SU-DHL-6 (cell line): ENCODE measurements at regions not wholly inside any gene's neighbourhood (a gene's known extent, or its start where the extent isn't known, plus 50 kb on each side); places are given as distances from the start of the nearest gene placed in this dataset.
A peak's percentile ranks its signal among the peaks of the same experiment; 100 is the strongest.

Experiments
- H2AFZ ChIP-seq: fragments of 200-600 bp; sonication (generic); 2 replicates; pipeline ENCODE4 v1.6.1; 2014; ENCODE audit warnings: low read depth, mild to moderate bottlenecking, moderate library complexity, mixed read lengths, antibody characterized with exemption, low read length; ENCODE audit not compliant: severe bottlenecking
- H3F3A ChIP-seq: fragments of 200-600 bp; shearing (Covaris generic); 2 replicates; pipeline ENCODE4 v1.6.0; 2016; ENCODE audit warnings: antibody characterized with exemption, mild to moderate bottlenecking; ENCODE audit not compliant: insufficient read depth
- H3K27ac ChIP-seq: fragments of 200-600 bp; sonication (generic); 2 replicates; pipeline ENCODE4 v1.5.1; 2016; ENCODE audit warnings: low read depth, mild to moderate bottlenecking, low read length, moderate library complexity, mixed read lengths
- H3K27me3 ChIP-seq: fragments of 200-600 bp; sonication (generic), shearing (Covaris generic); 2 replicates; pipeline ENCODE4 v1.6.0; 2014; ENCODE audit warnings: mild to moderate bottlenecking, low read length
- H3K36me3 ChIP-seq: fragments of 200-600 bp; sonication (generic); 2 replicates; pipeline ENCODE4 v1.6.1; 2014; ENCODE audit warnings: mild to moderate bottlenecking, low read length, mixed read lengths
- H3K4me2 ChIP-seq: fragments of 300-600, 200-600 bp; shearing (Covaris generic), sonication (generic); 2 replicates; pipeline ENCODE4 v1.6.0; 2014; ENCODE audit warnings: low read length, low read depth, mild to moderate bottlenecking; ENCODE audit not compliant: poor library complexity, severe bottlenecking
- H3K4me3 ChIP-seq: fragments of 200-600 bp; sonication (generic); 2 replicates; pipeline ENCODE4 v1.5.1; 2014; ENCODE audit warnings: antibody characterized with exemption, low read length, mild to moderate bottlenecking, mixed read lengths; ENCODE audit not compliant: insufficient read depth, poor library complexity, severe bottlenecking
- H3K79me2 ChIP-seq: fragments of 200-600 bp; sonication (generic); 2 replicates; pipeline ENCODE4 v1.6.1; 2014; ENCODE audit warnings: mild to moderate bottlenecking, low read length, moderate library complexity; ENCODE audit not compliant: insufficient read depth
- H3K9ac ChIP-seq: fragments of 200-600 bp; sonication (generic); 2 replicates; pipeline ENCODE4 v1.7.0; 2014; ENCODE audit warnings: mild to moderate bottlenecking, low read length
- H3K9me2 ChIP-seq: fragments of 200-600 bp; sonication (generic); replicated peaks from 2 replicates; pipeline ENCODE4 v1.6.1; 2014; ENCODE audit warnings: low read length; ENCODE audit not compliant: insufficient read depth
- H3K9me3 ChIP-seq: fragments of 200-600 bp; sonication (generic); 2 replicates; pipeline ENCODE4 v1.6.1; 2014; ENCODE audit warnings: low read length, mixed read lengths; ENCODE audit not compliant: insufficient read depth
- H4K20me1 ChIP-seq: fragments of 200-600 bp; sonication (generic); 2 replicates; pipeline ENCODE4 v1.6.1; 2014; ENCODE audit warnings: low read depth, mild to moderate bottlenecking, antibody characterized with exemption, low read length, moderate library complexity, mixed read lengths
- CTCF ChIP-seq: fragments of 200-600 bp; sonication (generic); IDR thresholded peaks from one replicate; pipeline ENCODE4 v1.5.1; 2017; ENCODE audit warnings: antibody characterized with exemption, mild to moderate bottlenecking, low read length, moderate library complexity; ENCODE audit not compliant: insufficient read depth, poor library complexity, severe bottlenecking
- EZH2phosphoT487 ChIP-seq: fragments of 200-600 bp; sonication (generic), shearing (Covaris generic); conservative IDR thresholded peaks from 2 replicates; pipeline ENCODE4 v1.6.1; 2018; ENCODE audit warnings: mild to moderate bottlenecking, antibody characterized with exemption, low read length, moderate library complexity, mixed read lengths

- Histone ChIP-seq H3K4me3 (no peak overlapping the region), H3K9ac (no peak overlapping the region), H3K27me3 (no peaks in the 10 kb centered on the region), H3K36me3 (no peaks in the 10 kb centered on the region), H3K4me2 (no peak overlapping the region), H4K20me1 (no peaks in the 10 kb centered on the region), H3K9me3 (no peaks in the 10 kb centered on the region), H3F3A (no peaks in the 10 kb centered on the region), H3K9me2 (no peaks in the 10 kb centered on the region), H3K27ac (no peak overlapping the region), H3K79me2 (no peaks in the 10 kb centered on the region), H2AFZ (no peak overlapping the region)
- peak; percentile 25 for TF ChIP-seq CTCF
- no peak for TF ChIP-seq EZH2phosphoT487
Observed at GRCh38 chr5:92518318-92518904, 1062.6 kb downstream of the NR2F1-AS1 start.

GRCh38 chr5:92514896-92515295 lies 1066.1 kb downstream of the NR2F1-AS1 start:
- Histone ChIP-seq H3F3A (no peaks in the 10 kb centered on the region), H4K20me1 (no peaks in the 10 kb centered on the region), H2AFZ (no peak overlapping the region), H3K9me2 (no peaks in the 10 kb centered on the region), H3K9ac (no peak overlapping the region), H3K4me2 (no peak overlapping the region), H3K36me3 (no peaks in the 10 kb centered on the region), H3K4me3 (no peak overlapping the region), H3K27me3 (no peaks in the 10 kb centered on the region), H3K79me2 (no peaks in the 10 kb centered on the region), H3K9me3 (no peaks in the 10 kb centered on the region), H3K27ac (no peak overlapping the region)
- TF ChIP-seq EZH2phosphoT487 (no peak), CTCF (no peak)

GRCh38 chr5:92513067-92513466 lies 1068.0 kb downstream of the NR2F1-AS1 start:
- H3K27me3 ChIP-seq, result no peaks in the 10 kb centered on the region
- TF ChIP-seq EZH2phosphoT487 (no peak), CTCF (no peak)

More at GRCh38 chr5:92513067-92513466, 1068.0 kb downstream of the NR2F1-AS1 start:
- no peaks in the 10 kb centered on the region for H3K9me3 ChIP-seq
- H2AFZ ChIP-seq, result no peak overlapping the region
- H3K9me2 ChIP-seq, result no peaks in the 10 kb centered on the region
- H3K79me2 ChIP-seq, result no peaks in the 10 kb centered on the region
- no peak overlapping the region for H3K9ac ChIP-seq
- no peaks in the 10 kb centered on the region for H4K20me1 ChIP-seq
- no peak overlapping the region for H3K4me2 ChIP-seq
- H3K27ac ChIP-seq, result no peak overlapping the region
- no peaks in the 10 kb centered on the region for H3K36me3 ChIP-seq
- no peak overlapping the region for H3K4me3 ChIP-seq
- no peaks in the 10 kb centered on the region for H3F3A ChIP-seq
